Karpas-422 (cell line): ENCODE measurements at regions not wholly inside any gene's neighbourhood (a gene's known extent, or its start where the extent isn't known, plus 50 kb on each side); places are given as distances from the start of the nearest gene placed in this dataset.
"Not testable (repeated sequence)": the region's sequence is repeated elsewhere in the genome, so short reads cannot be mapped to it uniquely, and the experiment has no call there.

Experiments
- DNase-seq: peaks from one replicate; pipeline ENCODE4 v3.0.0-alpha.2; 2015
- H2AFZ ChIP-seq: fragments of 200-600 bp; sonication (generic); 2 replicates; pipeline ENCODE4 v1.6.1; 2014; ENCODE audit warnings: antibody characterized with exemption, low read length, mixed read lengths
- H3K27ac ChIP-seq: fragments of 200-600 bp; sonication (generic); 2 replicates; pipeline ENCODE4 v1.5.1; 2014; ENCODE audit warnings: mild to moderate bottlenecking, low read length, moderate library complexity
- H3K27me3 ChIP-seq: fragments of 200-600 bp; sonication (generic); 2 replicates; pipeline ENCODE4 v1.6.1; 2014; ENCODE audit warnings: low read length, mixed read lengths
- H3K36me3 ChIP-seq: fragments of 200-600 bp; sonication (generic); 2 replicates; pipeline ENCODE4 v1.6.1; 2014; ENCODE audit warnings: low read length, mixed read lengths; ENCODE audit not compliant: insufficient read depth
- H3K4me1 ChIP-seq: fragments of 200-600 bp; sonication (generic); 2 replicates; pipeline ENCODE4 v1.6.1; 2014; ENCODE audit warnings: mild to moderate bottlenecking, low read length, mixed read lengths
- H3K4me2 ChIP-seq: fragments of 200-600 bp; sonication (generic); 2 replicates; pipeline ENCODE4 v1.6.1; 2014; ENCODE audit warnings: low read length, low read depth, mild to moderate bottlenecking; ENCODE audit not compliant: poor library complexity, severe bottlenecking
- H3K4me3 ChIP-seq: fragments of 200-600 bp; sonication (generic); 2 replicates; pipeline ENCODE4 v1.5.1; 2014; ENCODE audit warnings: mild to moderate bottlenecking, antibody characterized with exemption, low read length, mixed read lengths
- H3K79me2 ChIP-seq: fragments of 200-600 bp; sonication (generic); 2 replicates; pipeline ENCODE4 v1.6.1; 2014; ENCODE audit warnings: mild to moderate bottlenecking, low read length, mixed read lengths
- H3K9ac ChIP-seq: fragments of 200-600 bp; sonication (generic); 2 replicates; pipeline ENCODE4 v1.6.0; 2014; ENCODE audit warnings: low read length
- H3K9me2 ChIP-seq: fragments of 200-600 bp; sonication (generic), shearing (Covaris generic); replicated peaks from 2 replicates; pipeline ENCODE4 v1.6.0; 2014; ENCODE audit warnings: mild to moderate bottlenecking, low read length, moderate library complexity; ENCODE audit not compliant: insufficient read depth
- H3K9me3 ChIP-seq: fragments of 300-700, 200-600 bp; sonication (generic); 2 replicates; pipeline ENCODE4 v1.6.1; 2014; ENCODE audit warnings: low read length, mixed read lengths
- H4K20me1 ChIP-seq: fragments of 200-600 bp; sonication (generic); 2 replicates; pipeline ENCODE4 v1.6.1; 2014; ENCODE audit warnings: mild to moderate bottlenecking, antibody characterized with exemption, low read length, low read depth; ENCODE audit not compliant: insufficient read depth

DNA sequence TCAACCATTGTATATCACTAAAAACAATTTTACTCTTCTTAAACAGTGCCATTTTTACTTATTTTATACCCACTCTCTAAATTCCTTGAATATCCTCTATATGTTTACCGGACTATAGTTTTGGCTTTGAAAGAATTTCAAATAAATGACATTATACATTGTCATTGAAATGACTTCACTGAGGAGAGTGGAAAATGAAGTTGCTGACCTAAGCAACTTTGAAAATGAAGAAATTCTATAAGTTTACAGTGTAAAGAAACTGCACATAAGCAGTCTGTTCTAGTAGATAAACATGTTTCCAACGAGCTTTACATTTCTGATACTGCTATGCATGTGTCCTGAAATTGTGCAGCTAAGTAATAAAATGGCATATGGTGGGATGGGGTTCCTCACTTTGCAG lies 1094.0 kb downstream of the TMEM121 start:
- H3K9me3 ChIP-seq: peaks cover 9% of the 10 kb centered on the region
- H3K4me1 ChIP-seq: no peaks in the 10 kb centered on the region
- no peaks in the 10 kb centered on the region for H3K27me3 ChIP-seq

DNA sequence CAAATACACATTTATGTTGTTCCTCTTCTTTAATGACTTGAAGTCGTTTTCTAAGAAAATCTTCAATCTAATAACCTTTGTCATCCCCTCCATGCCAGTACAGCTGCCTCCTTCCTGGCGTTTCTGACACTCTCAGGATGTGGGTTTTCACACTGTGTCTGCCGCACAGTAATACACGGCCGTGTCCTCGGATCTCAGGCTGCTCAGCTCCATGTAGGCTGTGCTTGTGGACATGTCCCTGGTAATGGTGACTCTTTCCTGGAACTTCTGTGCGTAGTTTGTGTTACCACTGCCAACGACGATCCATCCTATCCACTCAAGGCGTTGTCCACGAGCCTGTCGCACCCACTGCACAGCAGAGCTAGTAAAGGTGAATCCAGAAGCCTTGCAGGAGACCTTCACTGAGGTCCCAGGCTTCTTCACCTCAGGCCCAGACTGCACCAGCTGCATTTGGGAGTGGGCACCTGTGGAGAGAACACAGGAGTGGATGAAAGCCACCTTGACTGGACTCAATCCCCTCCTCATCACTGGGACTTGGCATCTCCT lies 1095.9 kb downstream of the TMEM121 start:
- Histone ChIP-seq H3K27me3 (no peaks in the 10 kb centered on the region), H3K9ac (no peak overlapping the region), H2AFZ (no peak overlapping the region), H3K4me2 (no peak overlapping the region), H3K9me3 (peaks cover 7% of the 10 kb centered on the region), H3K4me3 (no peak overlapping the region), H4K20me1 (no peaks in the 10 kb centered on the region), H3K79me2 (no peaks in the 10 kb centered on the region), H3K9me2 (no peaks in the 10 kb centered on the region), H3K36me3 (no peaks in the 10 kb centered on the region), H3K4me1 (no peaks in the 10 kb centered on the region), H3K27ac (no peak overlapping the region)
- DNase-seq: no peak

More for the DNA sequence above, 1094.0 kb downstream of the TMEM121 start:
- Histone ChIP-seq H3K9me2 (no peaks in the 10 kb centered on the region), H3K79me2 (no peaks in the 10 kb centered on the region), H2AFZ (no peak overlapping the region), H3K27ac (no peak overlapping the region), H4K20me1 (no peaks in the 10 kb centered on the region), H3K4me3 (no peak overlapping the region), H3K36me3 (no peaks in the 10 kb centered on the region), H3K4me2 (no peak overlapping the region), H3K9ac (no peak overlapping the region)
- no peak for DNase-seq

DNA sequence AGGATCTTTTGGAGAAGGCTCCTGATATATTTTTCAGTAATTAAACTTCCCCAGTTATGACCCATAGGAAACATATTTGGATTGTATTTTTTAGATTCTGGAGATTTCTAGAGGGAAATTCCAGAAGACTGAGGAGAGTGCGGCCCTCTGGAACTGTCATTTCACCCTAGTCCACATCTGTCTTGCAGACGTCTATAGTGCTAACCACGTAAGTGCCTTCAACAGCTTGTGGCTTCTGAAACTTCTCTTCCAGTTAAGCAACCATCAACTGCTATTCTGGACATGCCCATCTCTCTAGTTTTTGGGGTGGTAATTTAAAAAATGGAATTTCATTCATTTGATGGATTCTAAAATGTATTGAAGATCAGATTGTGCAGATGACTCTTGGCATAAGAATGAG lies 1098.8 kb downstream of the TMEM121 start:
- Histone ChIP-seq H3K27ac (no peak overlapping the region), H3K4me1 (no peaks in the 10 kb centered on the region), H3K36me3 (no peaks in the 10 kb centered on the region), H3K9me3 (no peaks in the 10 kb centered on the region), H3K9ac (no peak overlapping the region), H3K79me2 (no peaks in the 10 kb centered on the region), H3K4me2 (no peak overlapping the region), H3K9me2 (no peaks in the 10 kb centered on the region), H4K20me1 (no peaks in the 10 kb centered on the region), H3K4me3 (no peak overlapping the region), H3K27me3 (no peaks in the 10 kb centered on the region), H2AFZ (no peak overlapping the region)
- no peak for DNase-seq

DNA sequence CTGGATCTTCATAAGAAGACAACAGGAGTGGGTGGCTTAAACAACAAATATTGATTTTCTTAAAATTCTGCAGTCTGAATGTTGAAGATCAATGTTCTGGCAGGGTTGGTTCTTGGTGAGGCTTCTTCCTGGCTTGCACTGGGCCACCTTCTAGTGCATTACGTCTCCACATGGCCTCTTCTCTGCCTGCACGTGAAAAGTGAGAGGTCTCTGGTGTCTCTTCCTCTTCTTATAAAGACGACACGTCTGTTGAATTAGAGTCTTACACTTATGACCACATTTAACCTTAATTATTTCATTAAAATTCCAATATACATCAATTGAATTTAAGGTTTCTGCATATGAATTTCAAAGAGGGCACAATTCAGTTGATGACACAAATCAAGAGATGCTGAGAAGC lies 1100.1 kb downstream of the TMEM121 start:
- H2AFZ ChIP-seq, H3K36me3 ChIP-seq, H3K79me2 ChIP-seq, H3K9me3 ChIP-seq, H3K4me3 ChIP-seq, H3K4me1 ChIP-seq, H3K9ac ChIP-seq, DNase-seq, H4K20me1 ChIP-seq, H3K9me2 ChIP-seq, H3K27me3 ChIP-seq, H3K4me2 ChIP-seq, H3K27ac ChIP-seq: not testable (repeated sequence)

DNA sequence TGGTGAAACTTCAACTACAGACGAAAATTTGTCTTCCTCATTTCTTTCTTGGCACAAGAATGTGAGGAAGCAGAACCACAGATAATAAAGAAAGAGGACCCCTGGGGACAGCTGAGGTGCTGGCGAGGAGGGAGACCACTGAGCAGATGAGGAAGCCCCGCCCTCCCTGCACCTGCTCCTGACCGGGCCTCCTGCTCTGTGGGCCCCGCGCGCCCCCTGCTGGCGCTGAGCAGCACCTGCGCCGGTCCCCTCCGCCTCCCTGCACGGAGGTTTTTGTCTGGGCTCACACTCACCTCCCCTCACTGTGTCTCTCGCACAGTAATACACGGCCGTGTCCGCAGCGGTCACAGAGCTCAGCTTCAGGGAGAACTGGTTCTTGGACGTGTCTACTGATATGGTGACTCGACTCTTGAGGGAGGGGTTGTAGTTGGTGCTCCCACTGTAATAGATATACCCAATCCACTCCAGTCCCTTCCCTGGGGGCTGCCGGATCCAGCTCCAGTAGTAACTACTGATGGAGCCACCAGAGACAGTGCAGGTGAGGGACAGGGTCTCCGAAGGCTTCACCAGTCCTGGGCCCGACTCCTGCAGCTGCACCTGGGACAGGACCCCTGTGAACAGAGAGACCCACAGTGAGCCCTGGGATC lies 1100.7 kb downstream of the TMEM121 start:
- H3K4me3 ChIP-seq, H3K9ac ChIP-seq, H3K9me2 ChIP-seq, H3K9me3 ChIP-seq, H3K36me3 ChIP-seq, H3K27me3 ChIP-seq, H3K27ac ChIP-seq, H3K4me2 ChIP-seq, H2AFZ ChIP-seq, H4K20me1 ChIP-seq, H3K4me1 ChIP-seq, H3K79me2 ChIP-seq: not testable (repeated sequence)
- DNase-seq: peak; percentile 83

DNA sequence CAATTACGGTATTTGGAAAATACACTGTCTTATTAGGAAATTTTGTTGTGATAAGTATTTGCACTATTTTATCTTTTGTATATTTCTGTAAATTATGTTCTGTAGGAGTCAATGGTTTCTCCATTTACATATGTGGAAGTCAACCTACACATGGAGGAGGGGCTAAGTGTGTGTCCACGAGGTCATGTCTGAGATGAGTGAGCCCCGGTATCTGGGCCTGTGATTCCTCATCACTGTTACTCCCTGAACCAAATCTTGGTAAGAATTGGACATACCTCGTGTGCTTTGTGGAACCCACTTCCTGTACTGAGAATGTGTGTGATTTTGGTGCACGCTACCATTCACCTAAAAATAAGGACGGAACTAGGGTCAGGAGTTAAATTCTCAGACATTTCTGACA lies 1105.5 kb downstream of the TMEM121 start:
- H3K9me3 ChIP-seq: no peaks in the 10 kb centered on the region
- H3K79me2 ChIP-seq: no peaks in the 10 kb centered on the region
- H3K4me2 ChIP-seq: no peak overlapping the region
- no peak overlapping the region for H3K4me3 ChIP-seq
- no peak for DNase-seq
- no peak overlapping the region for H2AFZ ChIP-seq
- H3K9ac ChIP-seq: no peak overlapping the region
- H4K20me1 ChIP-seq: no peaks in the 10 kb centered on the region
- no peaks in the 10 kb centered on the region for H3K27me3 ChIP-seq
- H3K36me3 ChIP-seq: no peaks in the 10 kb centered on the region
- H3K9me2 ChIP-seq: no peaks in the 10 kb centered on the region
- no peak overlapping the region for H3K27ac ChIP-seq
- no peaks in the 10 kb centered on the region for H3K4me1 ChIP-seq

DNA sequence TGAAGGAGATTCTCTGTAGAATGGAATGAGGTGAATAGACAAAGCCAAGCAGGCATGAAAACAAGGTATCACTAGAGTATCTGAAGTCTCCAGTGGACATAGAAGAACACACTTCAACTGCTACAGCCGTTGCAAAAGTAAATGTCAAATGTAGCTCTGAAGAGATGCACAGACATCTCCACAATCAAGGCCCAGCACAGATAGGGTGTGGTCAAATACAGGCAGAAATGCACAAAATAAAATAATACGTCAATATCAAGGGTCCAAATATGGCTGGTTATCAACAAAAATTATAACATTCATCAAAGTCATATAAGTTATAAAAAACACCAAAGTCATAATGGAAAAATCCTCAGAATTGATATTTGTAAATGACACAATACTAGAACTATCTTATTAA lies 1107.3 kb downstream of the TMEM121 start:
- H3K9ac ChIP-seq: no peak overlapping the region
- H3K9me3 ChIP-seq: no peaks in the 10 kb centered on the region
- no peak overlapping the region for H3K4me2 ChIP-seq
- H3K36me3 ChIP-seq: no peaks in the 10 kb centered on the region
- H4K20me1 ChIP-seq: no peaks in the 10 kb centered on the region
- no peak overlapping the region for H2AFZ ChIP-seq
- no peaks in the 10 kb centered on the region for H3K27me3 ChIP-seq
- H3K4me3 ChIP-seq: no peak overlapping the region
- no peaks in the 10 kb centered on the region for H3K79me2 ChIP-seq
- DNase-seq: no peak
- H3K4me1 ChIP-seq: no peaks in the 10 kb centered on the region
- no peak overlapping the region for H3K27ac ChIP-seq
- H3K9me2 ChIP-seq: no peaks in the 10 kb centered on the region

DNA sequence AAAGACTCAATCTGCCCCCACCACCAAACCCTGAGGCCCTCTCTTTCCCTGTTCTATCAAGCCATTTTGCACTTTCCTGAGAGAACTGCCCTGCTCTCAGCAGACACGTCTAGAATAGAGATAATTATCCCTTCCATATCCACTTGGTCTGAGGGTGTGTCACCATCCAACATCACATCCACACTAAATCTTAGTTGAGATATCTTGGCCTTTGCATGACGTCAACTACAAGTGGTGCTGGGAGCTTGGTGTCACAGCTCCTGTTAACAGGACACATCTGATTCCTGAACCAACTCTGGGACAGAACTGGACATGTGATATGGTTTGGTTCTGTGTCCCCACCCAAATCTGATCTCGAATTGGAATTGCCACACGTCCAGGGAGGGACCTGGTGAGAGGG lies 1109.2 kb downstream of the TMEM121 start:
- DNase-seq: no peak
- Histone ChIP-seq H3K36me3 (no peaks in the 10 kb centered on the region), H3K79me2 (no peaks in the 10 kb centered on the region)

More for the DNA sequence above, 1109.2 kb downstream of the TMEM121 start:
- Histone ChIP-seq H3K27me3 (no peaks in the 10 kb centered on the region), H3K27ac (no peak overlapping the region), H3K4me2 (no peak overlapping the region), H3K9me3 (no peaks in the 10 kb centered on the region), H4K20me1 (no peaks in the 10 kb centered on the region), H3K4me3 (no peak overlapping the region), H2AFZ (no peak overlapping the region), H3K9me2 (no peaks in the 10 kb centered on the region), H3K9ac (no peak overlapping the region), H3K4me1 (no peaks in the 10 kb centered on the region)
